CD4-positive, alpha-beta T cell treated with Interferon alpha-2 for 1 hour (primary cell): ENCODE measurements at regions not wholly inside any gene's neighbourhood (a gene's known extent, or its start where the extent isn't known, plus 50 kb on each side); places are given as distances from the start of the nearest gene placed in this dataset.
"Not testable (repeated sequence)": the region's sequence is repeated elsewhere in the genome, so short reads cannot be mapped to it uniquely, and the experiment has no call there.

Source experiments
- DNase-seq, 2 donors: peaks; one replicate each; pipeline ENCODE4 v3.0.0-alpha.2; 2020 to 2022

GRCh38 chr18:33853187-33853586 is 275.2 kb downstream of the ASXL3 start:
- DNase-seq = no peak

DNA sequence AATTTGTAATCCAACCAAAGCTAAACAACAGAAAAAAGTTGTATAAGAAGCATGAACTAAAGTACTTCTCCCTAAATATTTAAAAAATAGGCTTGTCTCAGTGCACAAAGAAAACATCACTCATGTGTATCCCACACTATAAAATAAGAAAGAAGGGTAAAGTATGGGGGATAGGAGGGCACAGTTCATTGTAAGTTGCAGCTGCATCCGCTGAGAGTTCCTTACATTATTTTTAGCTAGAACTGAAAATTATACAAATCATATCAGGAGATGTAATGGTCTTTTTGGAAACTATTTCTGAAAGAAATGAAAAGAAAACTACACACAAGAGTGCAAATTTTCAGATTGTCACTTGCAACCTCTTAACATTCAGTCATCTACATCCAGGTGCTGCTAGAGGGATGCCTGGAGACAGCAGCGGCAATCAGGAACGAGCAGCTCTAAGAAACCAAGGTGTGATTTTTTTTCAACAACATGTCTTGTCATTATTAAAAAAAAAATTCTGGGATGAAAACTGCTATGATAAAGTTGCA is 273.6 kb downstream of the ASXL3 start:
- DNase-seq = no peak

- DNase-seq = no peak
Observed at GRCh38 chr18:33849731-33850130, 271.7 kb downstream of the ASXL3 start.

- no peak for DNase-seq
Observed at GRCh38 chr18:33844232-33844631, 266.2 kb downstream of the ASXL3 start.

GRCh38 chr18:33841221-33841967 is 263.4 kb downstream of the ASXL3 start:
- no peak for DNase-seq

GRCh38 chr18:33840212-33840593 is 262.2 kb downstream of the ASXL3 start:
- DNase-seq = no peak

DNA sequence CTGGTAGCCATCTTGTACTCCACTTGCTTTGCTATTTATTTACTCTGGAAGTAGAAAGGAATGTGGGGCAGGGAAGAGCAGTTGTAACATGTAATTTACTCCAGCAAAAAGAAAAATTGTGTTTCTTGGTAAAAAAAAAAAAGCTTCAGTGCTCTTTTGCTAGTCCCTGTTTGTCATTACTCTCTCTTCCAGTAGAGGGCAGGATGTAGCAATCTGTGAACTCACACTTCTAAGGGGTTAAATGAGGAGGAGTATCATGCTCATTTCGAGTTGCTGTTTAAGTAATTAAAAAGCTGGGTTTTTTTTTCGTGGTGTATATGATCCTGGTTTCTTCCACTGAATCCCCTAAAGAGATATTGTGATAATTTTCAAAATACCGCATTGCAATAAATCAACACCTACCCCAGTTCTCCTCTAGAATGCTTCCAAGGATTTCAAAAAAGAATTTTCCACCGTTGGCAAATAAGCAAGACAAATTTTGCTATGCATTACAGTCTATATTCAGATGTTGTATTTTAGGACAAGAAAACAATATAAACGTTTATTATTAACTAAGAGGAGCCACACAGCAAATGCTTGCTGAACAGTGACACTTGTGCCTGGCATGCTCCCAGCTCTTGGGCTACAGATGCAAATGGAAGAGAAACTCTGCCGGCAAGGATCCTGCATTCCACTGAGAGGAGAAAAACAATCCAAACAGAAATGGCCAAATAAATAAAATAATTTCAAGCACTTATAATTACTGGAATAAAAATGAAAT is 261.6 kb downstream of the ASXL3 start:
- no peak for DNase-seq

- DNase-seq = no peak
Observed at GRCh38 chr18:33838054-33838453, 260.0 kb downstream of the ASXL3 start.

DNA sequence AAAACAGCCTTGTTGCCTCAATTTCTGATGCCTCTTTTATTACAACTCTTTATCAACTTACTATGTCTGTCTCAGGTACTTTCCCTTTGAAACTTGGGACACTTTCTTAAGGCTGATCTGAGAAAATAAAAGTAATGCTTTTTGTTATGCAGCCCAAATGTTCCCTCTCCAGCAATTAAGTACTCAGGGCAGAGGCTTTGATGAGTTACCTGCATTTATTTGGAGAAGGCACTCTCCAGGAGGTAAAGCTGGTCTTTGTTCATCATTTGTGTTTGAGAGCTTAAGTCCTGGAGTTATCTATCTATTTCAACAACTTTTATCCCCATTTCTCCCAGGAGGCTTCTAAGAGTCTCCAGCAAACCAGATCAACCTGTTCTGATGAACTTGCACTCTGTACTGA is 259.2 kb downstream of the ASXL3 start:
- no peak for DNase-seq

GRCh38 chr18:33836564-33836963 is 258.5 kb downstream of the ASXL3 start:
- DNase-seq = no peak

GRCh38 chr18:33835419-33835818 is 257.4 kb downstream of the ASXL3 start:
- DNase-seq = no peak

DNA sequence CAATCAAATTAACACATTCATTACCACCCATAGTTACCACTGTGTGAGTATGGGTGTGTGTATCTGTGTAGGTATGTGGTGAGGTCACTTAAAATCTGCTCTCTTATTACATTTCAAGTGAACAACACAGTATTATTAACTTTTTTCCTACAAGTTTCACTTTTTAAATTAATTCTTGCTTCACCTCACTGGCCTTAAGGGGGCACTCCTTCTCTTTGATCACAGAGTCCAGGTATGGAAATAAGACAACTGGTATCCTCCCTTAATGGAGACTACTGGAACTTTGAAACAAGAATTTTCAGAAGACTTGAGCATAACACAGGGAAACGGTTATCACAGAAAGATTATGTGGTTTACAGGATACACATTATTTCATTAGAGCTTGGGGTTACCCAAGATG is 255.8 kb downstream of the ASXL3 start:
- no peak for DNase-seq

GRCh38 chr18:33831424-33831823 is 253.4 kb downstream of the ASXL3 start:
- no peak for DNase-seq

DNA sequence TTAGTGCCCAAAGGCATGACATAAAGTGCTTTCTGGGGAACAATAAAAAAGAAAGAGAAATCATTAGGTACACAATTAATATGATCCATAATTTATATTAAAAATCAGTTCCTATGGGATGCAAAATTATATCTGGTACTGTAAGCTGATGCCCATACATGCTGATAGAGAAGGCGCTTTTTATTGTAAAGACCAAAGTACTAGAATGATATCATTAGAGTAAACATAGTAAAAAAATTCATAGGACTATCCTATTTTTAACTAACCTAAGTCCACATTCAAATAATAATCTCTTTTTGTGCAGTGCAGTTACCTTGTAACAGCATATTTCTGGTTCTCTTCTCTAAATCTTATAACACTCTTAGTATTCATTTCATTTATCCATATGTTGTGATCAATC is 252.2 kb downstream of the ASXL3 start:
- no peak for DNase-seq

DNA sequence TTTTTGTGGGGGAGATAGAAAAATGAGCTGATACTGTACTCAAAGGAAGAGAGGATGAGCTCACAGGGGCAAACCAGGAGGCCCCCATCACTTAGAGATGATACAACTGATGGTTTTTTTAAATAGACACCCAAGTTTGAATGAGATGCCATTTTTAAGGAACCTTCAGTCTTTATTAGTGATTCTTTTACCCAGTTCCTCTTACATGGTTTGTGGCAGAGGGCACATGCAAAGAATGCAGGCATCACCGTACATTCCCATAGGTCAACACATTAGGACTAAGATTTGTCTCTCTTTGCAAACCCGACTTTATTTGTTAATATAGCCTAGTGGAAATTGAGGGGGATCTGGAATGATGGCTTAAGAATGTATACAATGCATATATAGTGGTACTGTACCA is 250.9 kb downstream of the ASXL3 start:
- DNase-seq = no peak

- no peak for DNase-seq
Observed at GRCh38 chr18:33826151-33826550, 248.1 kb downstream of the ASXL3 start.

GRCh38 chr18:33821503-33821902 is 243.5 kb downstream of the ASXL3 start:
- DNase-seq = no peak

GRCh38 chr18:33820517-33821371 is 242.7 kb downstream of the ASXL3 start:
- no peak for DNase-seq

DNA sequence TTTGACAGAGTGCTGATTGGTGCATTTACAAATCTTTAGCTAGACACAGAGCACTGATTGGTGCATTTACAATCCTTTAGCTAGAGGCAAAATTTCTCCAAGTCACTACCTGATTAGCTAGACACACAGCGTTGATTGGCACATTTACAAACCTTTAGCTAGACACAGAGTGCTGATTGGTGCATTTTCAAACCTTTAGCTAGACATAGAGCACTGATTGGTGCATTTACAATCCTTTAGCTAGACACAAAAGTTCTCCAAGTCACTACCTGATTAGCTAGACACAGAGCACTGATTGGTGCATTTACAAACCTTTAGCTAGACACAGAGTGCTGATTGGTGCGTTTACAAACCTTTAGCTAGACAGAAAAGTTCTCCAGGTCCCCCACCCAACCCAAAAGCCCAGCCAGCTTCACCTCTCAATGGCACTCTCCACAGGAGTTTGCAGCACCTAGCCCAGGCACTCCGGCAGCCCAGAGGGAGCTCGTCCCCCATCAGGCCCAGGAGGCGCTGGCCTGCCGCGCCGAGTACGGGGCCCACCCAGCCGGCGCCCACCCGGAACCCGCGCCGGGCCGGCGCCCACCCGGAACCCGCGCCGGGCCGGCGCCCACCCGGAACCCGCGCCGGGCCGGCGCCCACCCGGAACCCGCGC is 241.8 kb downstream of the ASXL3 start:
- not testable (repeated sequence) for DNase-seq

- no peak for DNase-seq
Observed at GRCh38 chr18:33818145-33818544, 240.1 kb downstream of the ASXL3 start.

- DNase-seq = no peak
Observed at GRCh38 chr18:33817096-33817495, 239.1 kb downstream of the ASXL3 start.

GRCh38 chr18:33814546-33814945 is 236.5 kb downstream of the ASXL3 start:
- no peak for DNase-seq

DNA sequence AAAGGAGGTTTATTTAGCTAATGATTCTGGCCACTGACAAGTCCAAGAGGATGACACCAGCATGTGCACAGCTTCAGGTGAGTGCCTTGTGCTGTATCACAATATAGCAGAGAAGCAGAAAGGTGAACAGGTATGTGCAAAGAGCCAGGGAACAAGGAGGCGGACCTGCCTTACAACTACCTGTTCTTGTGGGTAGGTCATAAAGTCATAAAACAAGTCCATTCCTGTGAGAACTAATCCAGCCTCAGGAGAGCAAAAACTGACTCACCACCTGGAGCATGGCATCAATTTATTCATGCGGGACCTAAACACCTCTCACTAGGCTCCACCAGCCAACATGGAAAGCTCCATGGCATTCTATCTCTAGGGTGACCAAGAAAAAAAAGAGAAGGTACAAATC is 234.2 kb downstream of the ASXL3 start:
- no peak for DNase-seq
